Activated CD8-positive, alpha-beta memory T cell treated with anti-CD3 and anti-CD28 coated beads, Interleukin-2, amount 50 U/mL, for 48 hours (primary cell): ENCODE measurements at regions not wholly inside any gene's neighbourhood (a gene's known extent, or its start where the extent isn't known, plus 50 kb on each side); places are given as distances from the start of the nearest gene placed in this dataset.
"Not testable (repeated sequence)": the region's sequence is repeated elsewhere in the genome, so short reads cannot be mapped to it uniquely, and the experiment has no call there.

ENCODE experiments used
- DNase-seq: peaks from one replicate; pipeline ENCODE4 v3.0.0-alpha.2; 2020

DNA sequence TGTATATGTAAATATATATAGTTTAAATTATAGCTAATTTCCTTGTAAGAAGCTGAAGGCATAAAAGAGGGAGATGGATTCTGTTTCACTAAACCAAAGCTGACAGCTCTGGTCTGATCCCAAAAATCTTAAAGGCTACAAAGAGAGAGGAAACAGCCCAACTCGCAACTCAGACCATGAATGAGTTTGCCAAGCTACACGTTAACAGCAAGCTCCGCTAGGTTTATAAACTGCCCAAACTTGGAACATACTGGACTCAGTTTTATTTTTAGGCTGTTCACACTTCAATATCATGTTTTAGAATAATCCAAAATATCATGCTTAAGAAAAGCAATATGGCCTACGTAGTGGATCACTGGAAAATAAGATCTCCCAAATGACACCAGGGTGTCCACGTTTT, 318.3 kb upstream of the RPS23 start:
- no peak for DNase-seq

DNA sequence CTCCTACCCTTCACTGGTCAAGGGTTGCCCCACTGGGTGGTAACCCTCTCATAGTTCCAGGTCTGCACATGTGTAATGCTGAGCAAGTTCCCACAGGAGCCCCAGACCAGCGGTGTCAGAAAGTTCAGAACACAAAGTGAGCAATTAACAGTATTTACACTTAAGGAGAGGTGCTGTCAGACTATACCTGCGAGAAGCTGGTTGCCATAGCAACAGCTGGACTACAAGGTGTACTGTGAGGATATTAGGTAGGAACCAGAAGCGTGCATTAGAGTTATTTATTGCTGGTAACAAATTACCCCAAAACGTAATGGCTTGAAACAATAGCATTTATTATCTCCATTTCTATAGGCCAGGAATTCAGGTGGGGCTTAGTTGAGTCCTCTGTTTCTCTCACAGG, 317.0 kb upstream of the RPS23 start:
- DNase-seq: no peak

DNA sequence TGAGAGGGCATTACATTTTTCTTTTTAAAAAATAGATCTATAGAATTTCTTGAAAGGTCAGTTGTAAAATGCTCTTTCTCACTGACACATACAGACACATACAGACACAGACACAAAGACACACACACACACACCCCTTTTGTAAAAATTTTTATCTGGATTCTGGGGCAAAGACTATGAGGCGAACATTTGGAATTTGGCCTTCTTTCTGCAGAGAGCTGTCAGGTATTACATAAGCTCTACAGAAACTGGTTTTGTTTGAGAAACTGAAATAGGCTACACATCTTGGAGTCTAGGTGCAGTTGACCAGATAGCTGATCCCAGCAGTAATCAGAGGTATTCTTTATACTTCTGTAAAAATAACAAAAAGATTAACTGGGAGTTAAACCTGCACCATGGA, 315.9 kb upstream of the RPS23 start:
- DNase-seq: no peak

DNA sequence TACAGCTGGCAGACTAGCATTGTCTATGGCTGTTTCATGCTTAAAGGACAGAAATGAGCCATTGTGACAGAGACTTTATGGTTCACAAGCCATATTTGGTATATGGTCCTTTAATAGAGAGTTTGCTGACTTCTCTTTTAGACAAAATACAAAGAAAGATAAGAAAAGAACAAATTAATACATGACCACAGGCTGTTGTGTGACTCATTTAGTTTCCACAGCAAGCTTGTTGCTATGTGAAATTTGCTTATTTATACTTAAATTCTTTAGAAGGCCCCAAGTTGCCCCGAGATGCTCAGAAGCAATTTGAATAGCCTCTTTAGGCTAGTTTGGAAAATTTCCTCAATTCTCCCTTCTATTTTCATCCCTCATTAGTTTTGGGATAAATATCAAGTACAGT, 315.3 kb upstream of the RPS23 start:
- no peak for DNase-seq

DNA sequence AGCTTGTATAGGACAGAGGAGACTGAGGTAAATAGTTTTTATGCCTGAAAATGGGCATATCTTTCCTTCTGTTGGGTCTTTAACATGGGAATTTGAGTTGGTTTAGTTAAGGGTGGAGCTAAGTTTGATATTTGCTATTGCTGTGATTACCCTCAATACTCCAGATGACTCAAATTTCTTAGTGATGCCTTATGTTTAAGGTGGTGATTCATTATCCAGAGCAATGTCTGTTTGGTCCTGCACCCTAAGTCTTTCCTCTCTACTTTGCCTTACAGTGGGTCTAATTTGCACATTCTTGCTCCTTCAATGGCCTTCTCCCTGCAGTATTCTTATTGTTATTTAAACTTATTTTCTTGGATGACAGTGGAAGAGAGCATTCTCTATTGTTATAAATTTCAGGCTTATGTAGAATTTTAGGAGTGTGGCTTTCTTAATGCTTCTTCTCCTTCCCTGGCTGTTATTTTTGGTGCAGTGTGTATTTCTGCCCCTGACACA, 312.9 kb upstream of the RPS23 start:
- DNase-seq: no peak

DNA sequence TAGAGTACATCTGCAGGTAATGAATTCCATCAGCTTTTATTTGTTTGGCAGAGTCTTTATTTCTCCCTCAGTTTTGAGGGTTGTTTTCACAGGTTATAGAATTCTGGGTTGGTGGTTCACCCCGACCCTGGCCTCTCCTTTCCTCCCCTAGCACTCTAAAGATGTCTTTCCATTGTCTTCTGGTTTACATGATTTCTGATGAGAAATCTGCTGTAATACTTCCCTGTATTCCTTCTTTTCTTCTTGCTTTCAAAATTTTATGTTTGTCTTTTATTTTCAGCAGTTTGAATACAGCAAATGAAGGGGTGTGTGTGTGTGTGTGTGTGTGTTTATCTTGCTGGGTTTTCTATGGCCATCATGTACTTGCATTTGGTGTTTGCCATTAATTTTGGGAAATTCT, 312.0 kb upstream of the RPS23 start:
- no peak for DNase-seq

DNA sequence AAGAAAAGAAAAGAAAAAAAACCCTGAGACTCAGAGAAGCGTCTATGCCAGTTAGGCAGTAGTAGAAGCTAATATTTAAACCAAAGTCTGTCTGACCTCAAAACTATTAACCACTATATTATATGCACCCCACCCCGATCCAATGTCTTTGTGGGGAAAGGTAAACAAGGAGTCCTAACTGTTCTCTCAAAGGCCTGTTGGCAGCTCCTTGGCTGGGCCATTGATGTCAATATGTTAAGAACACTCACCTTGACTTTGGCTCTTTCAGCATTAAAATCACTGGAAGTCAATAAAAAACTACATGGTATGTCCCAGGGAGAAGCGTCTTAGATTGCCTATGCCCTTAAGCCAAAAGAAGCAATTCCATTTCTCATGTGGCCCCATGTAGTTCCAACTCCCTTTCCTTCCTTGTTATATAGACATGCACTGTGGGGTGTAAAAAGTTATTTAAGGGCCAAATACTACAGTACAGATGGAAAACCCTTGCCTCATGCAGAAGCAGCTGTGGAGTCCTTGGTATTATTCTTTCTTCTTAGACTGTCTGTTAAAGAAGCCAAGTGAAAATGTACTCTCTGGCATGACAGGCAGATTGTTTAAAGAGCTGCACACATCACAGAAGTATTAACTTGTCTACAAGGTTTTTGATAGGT, 308.6 kb upstream of the RPS23 start:
- no peak for DNase-seq

DNA sequence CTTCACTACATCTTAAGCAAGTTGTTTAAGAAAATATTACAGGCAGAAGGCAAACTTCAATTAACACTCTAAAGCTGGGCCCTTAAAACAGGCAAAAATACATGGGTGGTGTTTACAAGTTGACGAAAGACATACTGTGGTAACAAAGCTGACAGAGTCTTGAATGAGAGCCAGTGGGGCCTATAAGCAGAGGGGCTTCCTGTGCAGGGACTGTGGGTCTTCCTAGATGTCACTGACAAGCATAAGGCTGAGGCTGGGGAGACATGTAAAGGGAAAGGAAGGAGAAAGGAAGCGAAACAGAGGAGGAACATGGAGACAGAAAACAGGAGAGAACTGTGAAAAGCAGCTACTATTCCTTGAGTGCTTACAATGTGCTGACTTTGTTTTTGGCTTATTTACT, 308.0 kb upstream of the RPS23 start:
- no peak for DNase-seq

DNA sequence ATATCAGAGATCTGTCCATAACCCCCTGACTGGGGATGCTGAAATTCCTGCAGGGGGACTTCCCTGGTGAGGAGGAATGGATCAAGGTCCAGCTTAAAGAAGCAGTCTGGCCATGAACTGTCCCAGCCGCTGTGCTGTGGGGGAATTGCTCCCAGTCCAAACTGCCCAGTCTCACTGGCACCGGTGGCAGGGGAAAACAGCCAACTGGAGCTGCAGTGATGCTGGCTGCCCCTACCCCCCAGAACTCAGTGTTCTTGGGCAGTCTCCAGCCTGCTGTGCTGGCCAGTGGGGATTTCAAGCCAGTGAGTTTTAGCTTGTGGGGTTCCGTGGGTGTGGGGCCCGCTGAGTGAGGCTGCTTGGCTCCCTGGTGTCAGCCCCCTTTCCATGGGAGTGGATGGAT, 306.5 kb upstream of the RPS23 start:
- DNase-seq: no peak

DNA sequence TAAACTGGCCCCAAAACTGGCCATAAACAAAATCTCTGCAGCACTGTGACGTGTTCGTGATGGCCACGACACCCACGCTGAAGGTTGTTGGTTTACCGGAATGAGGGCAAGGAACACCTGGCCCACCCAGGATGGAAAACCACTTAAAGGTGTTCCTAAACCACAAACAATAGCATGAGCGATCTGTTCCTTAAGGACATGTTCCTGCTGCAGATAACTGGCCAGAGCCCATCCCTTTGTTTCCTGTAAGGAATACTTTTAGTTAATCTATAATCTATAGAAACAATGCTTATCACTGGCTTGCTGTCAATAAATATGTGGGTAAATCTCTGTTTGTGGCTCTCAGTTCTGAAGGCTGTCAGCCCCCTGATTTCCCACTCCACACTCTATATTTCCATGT, 305.2 kb upstream of the RPS23 start:
- not testable (repeated sequence) for DNase-seq

DNA sequence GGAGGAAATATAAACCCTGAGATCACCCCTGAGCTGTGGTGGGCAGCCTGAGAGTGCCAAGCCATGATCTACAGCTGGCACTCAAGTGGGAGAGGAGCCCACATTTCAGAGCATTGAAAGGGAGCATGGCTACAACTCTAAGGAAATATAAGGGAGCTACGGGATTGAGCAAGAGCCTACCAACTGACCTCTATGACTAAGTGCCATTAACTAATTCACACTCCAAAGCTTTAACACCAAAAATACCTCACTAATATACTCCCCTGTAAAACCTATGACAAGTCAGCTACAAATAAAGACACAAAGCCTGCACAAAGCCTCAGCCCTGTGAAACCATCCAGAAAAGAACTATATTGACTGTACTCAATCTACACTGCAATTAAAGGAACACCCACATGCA, 286.8 kb upstream of the RPS23 start:
- no peak for DNase-seq

DNA sequence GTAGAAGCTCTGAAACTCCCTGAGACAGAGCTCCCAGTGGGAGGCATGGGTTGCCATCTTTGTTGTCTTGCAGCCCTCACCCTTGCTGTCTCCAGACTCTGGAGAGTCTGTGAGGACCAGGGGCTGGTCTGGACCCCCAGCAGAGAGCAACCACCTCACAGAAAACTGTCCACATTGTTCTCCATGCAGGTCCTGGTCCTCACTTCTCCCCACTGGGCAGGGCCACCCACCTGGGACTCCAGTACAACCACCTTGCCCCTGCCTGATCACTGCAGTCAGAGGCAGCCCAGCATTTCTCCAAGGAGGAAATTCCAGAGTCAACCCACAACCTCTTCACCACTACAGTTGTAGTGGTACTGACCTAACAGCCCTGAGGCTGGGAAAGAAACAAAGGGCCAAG, 285.6 kb upstream of the RPS23 start:
- DNase-seq: no peak

DNA sequence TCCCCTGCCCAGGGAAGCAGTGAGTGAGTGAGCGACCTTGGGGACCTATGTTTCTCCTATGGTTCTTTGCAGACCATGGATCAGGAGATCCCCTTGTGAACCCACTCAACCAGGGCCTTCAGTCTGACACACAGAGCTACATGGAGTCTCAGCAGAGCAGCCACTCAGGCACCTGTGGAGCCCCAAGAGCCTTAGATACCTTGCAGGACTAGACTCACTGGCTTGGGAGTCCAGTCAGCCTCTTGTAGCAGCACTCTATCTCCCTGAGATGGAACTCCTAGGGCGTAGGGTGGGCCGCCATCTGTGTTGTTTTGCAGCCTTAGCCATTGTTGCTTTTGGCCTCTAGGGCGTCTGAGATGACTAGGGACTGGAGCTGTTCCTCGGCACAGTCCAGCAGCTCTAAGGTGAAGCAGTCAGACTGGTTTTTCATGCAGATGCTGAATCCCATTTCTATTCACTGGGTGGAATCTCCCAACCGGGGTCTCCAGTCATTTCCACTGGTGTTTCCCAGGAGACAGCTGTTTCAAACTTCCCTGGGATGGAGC, 284.6 kb upstream of the RPS23 start:
- no peak for DNase-seq

DNA sequence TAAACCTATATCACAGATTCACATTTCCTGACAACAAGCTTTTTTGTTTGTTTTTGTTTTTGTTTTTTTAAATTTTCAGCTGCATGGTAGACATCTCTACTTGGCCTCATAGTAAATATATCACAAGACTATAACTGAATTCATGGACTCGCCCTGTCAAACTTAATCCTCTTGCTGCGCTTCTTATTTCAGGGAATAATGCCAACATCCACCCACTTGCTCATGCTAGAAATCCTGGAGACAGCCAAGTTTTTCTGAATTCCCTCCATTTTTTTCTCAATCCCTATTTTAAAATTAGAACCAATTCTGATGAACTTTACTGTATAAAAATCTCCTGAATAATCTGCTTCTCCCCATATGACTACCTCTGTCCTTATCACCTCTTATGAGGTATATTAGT, 283.6 kb upstream of the RPS23 start:
- DNase-seq: no peak

DNA sequence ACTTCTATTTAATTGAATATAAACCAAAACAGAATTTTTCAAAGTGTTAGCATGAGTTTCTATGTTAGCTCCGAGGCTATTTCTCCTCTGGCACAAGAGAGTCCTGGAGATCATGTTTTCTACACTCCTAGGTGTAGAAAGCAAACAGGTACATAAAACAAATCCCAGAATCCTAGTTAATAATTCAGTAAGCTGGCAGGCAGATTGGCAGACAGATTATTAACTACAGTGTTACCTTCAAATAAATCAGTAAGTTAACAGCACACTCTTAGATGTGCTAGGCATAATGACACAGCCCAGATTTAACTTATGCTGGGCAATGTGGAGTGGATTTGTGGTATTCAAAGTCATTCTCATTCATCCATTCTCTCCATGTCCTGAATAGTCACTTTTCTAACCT, 282.8 kb upstream of the RPS23 start:
- no peak for DNase-seq

DNA sequence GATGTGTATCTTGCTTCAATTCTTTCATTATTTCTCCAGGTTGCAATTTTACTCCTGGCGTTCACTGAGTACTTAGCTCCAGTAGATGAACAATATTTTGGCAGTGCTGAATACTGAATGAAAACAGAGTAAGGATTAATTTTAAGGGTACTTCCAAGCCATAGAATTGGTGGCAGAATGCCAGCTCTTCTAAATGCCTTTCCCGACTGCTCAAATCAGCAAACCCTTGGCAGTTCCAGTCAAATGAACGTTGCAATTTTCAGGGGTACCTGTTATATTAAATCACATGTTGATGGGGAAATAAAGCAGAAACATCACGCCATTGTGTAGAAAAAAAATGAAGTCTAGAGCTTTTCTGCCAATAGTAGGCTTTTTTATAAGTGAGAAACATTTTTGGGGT, 282.4 kb upstream of the RPS23 start:
- DNase-seq: no peak

DNA sequence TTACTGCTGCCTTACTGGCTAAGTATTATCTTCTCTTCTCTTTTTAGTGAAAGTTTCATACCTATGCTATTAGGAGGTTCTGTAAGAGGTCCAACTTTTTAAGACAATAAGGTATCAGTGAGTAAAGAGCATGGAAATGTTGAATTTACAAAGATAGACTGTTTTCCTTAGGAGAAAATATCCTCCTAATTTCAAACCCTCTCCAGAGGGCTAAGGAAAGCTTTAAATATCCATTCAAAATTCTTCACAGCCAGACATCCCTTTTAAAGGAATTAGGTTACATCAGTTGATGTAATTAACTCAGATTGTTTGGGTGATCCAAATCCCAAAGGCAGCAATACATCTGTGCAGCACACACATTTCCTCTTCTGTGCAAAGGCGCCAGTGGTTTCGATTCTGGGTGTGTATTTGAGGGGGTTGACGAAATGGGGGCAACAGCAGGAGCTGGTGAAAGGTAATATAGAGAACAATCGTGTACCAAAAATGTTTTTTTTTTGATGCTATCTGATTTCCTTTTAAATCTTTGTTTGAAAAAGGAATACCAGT, 273.8 kb upstream of the RPS23 start:
- no peak for DNase-seq

DNA sequence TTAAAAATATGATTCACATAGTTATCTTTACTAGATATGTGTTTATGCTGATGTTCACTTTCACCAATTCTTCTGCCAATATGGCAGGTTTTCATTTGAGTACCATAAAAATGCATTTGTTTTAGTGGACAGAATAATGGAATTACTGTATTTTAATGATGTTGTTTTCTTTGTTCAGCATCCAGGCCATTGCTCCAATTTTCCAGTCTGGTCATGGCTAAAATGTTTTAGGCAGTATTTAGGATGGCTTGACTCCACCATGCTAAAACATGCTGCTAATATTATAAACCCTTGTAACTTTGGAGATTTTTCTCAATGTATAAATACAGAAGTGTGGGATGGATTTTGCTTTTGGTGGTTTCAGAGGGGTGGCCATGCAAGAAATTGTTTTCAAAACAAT, 273.0 kb upstream of the RPS23 start:
- no peak for DNase-seq

DNA sequence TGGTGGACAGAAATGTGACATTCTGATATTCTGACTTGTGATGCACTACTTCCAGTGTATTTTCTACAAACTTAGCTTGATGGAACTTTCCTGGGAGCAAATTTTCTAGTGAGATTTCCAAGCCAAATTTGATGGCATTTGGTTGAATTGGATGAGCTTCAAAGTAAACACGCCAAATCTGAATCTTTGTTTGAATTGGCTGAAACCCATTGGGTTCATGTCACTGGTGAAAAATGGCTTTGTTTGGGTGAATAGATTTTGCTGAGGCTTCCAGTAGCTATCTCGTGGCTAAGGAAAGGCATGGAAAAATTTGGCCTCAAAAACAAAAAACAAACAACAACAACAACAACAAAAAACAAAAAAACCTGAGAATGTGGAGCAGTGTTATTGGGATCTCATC, 271.1 kb upstream of the RPS23 start:
- DNase-seq: no peak

DNA sequence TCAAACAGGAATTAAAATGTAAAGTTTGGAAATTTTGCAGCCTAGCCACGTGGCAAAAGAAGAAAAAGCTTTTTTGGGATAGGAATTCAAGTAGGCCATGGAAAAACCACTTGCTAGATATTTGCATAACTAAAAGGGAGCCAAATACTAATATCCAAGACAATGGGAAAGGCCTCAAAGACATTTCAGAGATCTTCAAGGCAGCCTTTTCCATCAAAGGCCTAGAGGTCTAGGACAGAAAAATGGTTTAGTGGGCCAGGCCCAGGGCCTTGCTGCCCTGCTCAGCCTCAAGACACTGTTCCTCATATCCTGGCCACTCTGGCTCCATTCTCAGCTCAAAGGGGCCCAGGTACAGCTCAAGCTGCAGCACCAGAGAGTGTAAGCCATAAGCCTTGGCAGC, 265.9 kb upstream of the RPS23 start:
- no peak for DNase-seq

DNA sequence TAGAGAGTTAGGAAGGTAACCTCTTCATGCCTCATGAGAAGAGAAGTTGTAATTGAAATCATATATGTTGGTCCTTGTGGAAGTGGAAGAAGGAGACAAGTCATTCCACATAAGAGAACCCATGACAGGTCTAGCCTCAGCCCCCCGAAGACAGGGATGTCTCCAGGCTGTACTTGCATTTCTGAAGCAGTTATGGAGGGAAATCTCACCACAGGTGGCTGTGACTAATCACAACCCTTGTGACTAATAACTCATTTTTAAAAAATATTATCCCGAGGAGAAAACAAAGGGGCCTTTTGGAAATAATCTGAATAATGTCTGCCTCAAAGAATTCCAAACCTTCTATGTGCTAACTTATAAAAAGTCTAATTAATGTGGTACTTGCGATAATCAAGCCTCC, 262.1 kb upstream of the RPS23 start:
- no peak for DNase-seq

DNA sequence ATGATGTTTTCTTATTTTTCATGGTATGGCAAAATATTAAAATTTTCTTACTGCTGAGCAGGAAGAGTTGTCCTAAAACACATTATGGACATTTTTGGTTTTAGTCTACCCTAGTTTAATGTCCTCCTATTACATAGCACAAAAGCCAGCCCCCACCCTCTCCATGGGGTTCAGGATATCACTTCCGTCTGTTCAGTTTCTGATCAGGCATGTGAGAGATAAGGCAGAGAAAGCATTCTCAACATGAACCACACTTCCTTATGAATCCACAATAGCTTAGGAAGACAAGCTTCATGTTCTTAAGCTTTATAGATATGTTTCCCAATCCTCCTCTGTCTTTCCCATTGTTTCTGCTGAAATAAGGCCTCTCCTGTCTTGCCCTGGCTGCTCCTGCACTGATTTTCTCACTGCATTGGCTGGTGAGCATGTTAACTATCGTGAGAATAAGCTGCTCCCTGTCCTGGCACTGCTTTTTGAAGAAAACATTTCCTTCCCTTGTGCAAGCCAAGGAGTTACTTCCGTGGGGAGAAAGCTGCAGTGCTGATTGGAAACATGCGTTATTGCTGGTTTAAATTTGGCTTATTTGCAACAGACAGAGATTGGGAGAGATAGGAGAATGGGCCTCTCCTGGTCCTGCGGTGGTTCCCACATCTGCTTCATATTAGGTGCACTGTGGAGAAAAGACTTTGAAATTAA, 260.3 kb upstream of the RPS23 start:
- DNase-seq: no peak

DNA sequence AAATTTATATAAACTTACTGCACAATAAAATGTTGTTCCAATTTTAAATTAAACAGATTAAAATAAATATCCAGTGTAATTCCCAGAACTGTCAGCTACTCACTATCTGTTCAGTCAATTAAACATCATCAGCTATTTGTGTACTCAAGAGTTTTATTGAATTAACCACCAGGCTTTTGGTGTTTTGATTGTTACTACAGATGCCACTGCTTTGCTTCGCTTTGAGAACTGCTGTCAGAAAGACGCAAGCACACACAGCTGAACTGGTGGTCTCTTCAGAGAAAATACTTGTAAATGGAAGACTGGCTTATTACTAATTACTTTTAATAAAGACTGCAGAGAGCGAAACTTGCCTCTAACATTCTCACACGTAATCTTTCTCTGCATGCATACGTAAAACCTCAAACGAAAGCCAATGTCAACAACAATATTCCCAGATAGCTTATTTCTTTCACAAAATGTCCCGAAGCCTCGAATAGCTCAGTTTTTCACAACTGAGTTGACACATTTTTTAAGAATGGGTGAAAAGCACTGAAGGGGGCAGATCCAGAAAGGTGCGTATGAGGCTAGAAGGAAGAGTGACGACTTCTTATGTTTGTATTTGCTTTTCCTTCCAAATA, 259.6 kb upstream of the RPS23 start:
- DNase-seq: no peak

DNA sequence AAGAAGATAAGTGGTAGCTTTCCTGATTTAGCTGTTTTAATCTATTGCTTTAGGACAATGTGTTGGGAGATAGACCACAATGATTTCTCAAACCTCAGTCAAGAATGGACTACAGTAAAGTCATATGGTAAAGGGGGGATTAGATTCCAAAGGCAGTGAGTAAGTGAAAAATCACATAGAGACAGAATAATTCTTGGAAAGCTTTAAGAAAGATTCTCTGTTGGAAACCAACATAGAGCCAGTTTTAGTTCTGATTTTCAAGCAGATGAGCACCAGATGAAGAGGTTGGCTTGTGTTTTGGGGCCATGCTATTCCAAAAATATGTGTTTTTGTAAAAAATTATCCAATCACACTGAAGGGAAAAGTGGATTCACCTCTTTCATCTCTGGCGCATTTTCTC, 256.8 kb upstream of the RPS23 start:
- no peak for DNase-seq
